IMR-90 (cell line): ENCODE measurements at regions not wholly inside any gene's neighbourhood (a gene's known extent, or its start where the extent isn't known, plus 50 kb on each side); places are given as distances from the start of the nearest gene placed in this dataset.

ENCODE experiments used
- ATAC-seq: fragments of 200-7000 bp; cut with Tn5 transposase; 2 replicates; pipeline ENCODE4 v1.9.1; 2020; ENCODE audit warnings: low read depth, mild to moderate bottlenecking, moderate library complexity
- BruUV-seq: library from RNA; stranded (reverse); fragments of 400-500 nt; replicated peaks from 2 replicates; lab custom pipeline; 2021; lab: Mats Ljungman, UMichigan
- CTCF ChIA-PET: fragments of 300-600 bp; formaldehyde crosslinking; extraction: SDS; loops from one replicate; lab custom pipeline; 2021; ENCODE audit warnings: antibody characterized with exemption; lab: Yijun Ruan, JAX
- POLR2A ChIA-PET: fragments of 300-600 bp; sonication (Branson Sonifier 250); formaldehyde crosslinking; loops from one replicate; lab custom pipeline; 2022; ENCODE audit warnings: antibody characterized with exemption; ENCODE audit not compliant: unreplicated experiment; lab: Charles Lee
- DNase-seq: peaks from one replicate; pipeline ENCODE4 v3.0.0; 2013
- H2AFZ ChIP-seq: replicated peaks from 2 replicates; pipeline ENCODE3; 2013; ENCODE audit warnings: low read length, mild to moderate bottlenecking; ENCODE audit not compliant: poor library complexity
- H2AK5ac ChIP-seq: 2 replicates; pipeline ENCODE4 v1.6.1; 2013; ENCODE audit warnings: low read depth, low read length, inconsistent platforms
- H2AK9ac ChIP-seq: replicated peaks from 2 replicates; pipeline ENCODE3; 2013; ENCODE audit warnings: mild to moderate bottlenecking, low read depth, low read length, moderate library complexity; ENCODE audit not compliant: poor library complexity
- H2BK120ac ChIP-seq: 2 replicates; pipeline ENCODE4 v1.6.1; 2013; ENCODE audit warnings: low read depth, low read length, inconsistent platforms
- H2BK15ac ChIP-seq: 3 replicates; pipeline ENCODE4 v1.6.1; 2013; ENCODE audit warnings: low read depth, low read length, inconsistent platforms
- H2BK20ac ChIP-seq: 2 replicates; pipeline ENCODE4 v1.6.1; 2013; ENCODE audit warnings: low read depth, mild to moderate bottlenecking, inconsistent platforms, low read length, moderate library complexity
- H2BK5ac ChIP-seq: 2 replicates; pipeline ENCODE4 v1.6.1; 2013; ENCODE audit warnings: mild to moderate bottlenecking, low read depth, low read length, inconsistent platforms; ENCODE audit not compliant: poor library complexity, severe bottlenecking
- H3K14ac ChIP-seq: replicated peaks from 2 replicates; pipeline ENCODE4 v1.6.1; 2013; ENCODE audit warnings: low read depth, low read length, inconsistent platforms
- H3K18ac ChIP-seq: 2 replicates; pipeline ENCODE4 v1.6.1; 2013; ENCODE audit warnings: low read depth, low read length, control low read depth
- H3K23ac ChIP-seq: 2 replicates; pipeline ENCODE4 v1.6.1; 2013; ENCODE audit warnings: low read depth, low read length, inconsistent platforms
- H3K27ac ChIP-seq: 2 replicates; pipeline ENCODE4 v1.5.1; 2013; ENCODE audit warnings: mild to moderate bottlenecking, control low read depth, low read length; ENCODE audit not compliant: insufficient read depth
- H3K27me3 ChIP-seq: 2 replicates; pipeline ENCODE4 v1.6.1; 2013; ENCODE audit warnings: low read length; ENCODE audit not compliant: control insufficient read depth, insufficient read depth
- H3K36me3 ChIP-seq: 2 replicates; pipeline ENCODE4 v1.6.1; 2013; ENCODE audit warnings: low read length, mixed read lengths; ENCODE audit not compliant: control insufficient read depth, insufficient read depth
- H3K4ac ChIP-seq: 2 replicates; pipeline ENCODE4 v1.6.1; 2013; ENCODE audit warnings: low read depth, low read length, inconsistent platforms
- H3K4me1 ChIP-seq: 2 replicates; pipeline ENCODE4 v1.6.1; 2013; ENCODE audit warnings: low read length, mixed read lengths; ENCODE audit not compliant: control insufficient read depth, insufficient read depth
- H3K4me2 ChIP-seq: 2 replicates; pipeline ENCODE4 v1.6.1; 2013; ENCODE audit warnings: low read depth, mild to moderate bottlenecking, control low read depth, low read length, moderate library complexity
- H3K4me3 ChIP-seq: 2 replicates; pipeline ENCODE4 v1.5.1; 2013; ENCODE audit warnings: low read depth, mild to moderate bottlenecking, control low read depth, low read length, moderate library complexity; ENCODE audit not compliant: insufficient read depth
- H3K56ac ChIP-seq: 2 replicates; pipeline ENCODE4 v1.6.1; 2013; ENCODE audit warnings: low read length, inconsistent platforms; ENCODE audit not compliant: insufficient read depth; ENCODE audit errors: extremely low read depth
- H3K79me1 ChIP-seq, 2 experiments: 2 replicates each; pipeline ENCODE4 v1.6.1; 2013; ENCODE audit warnings: low read length in 2 of 2, inconsistent platforms in 1 of 2, low read depth in 1 of 2
- H3K9ac ChIP-seq: 2 replicates; pipeline ENCODE4 v1.6.1; 2013; ENCODE audit warnings: low read depth, low read length, control low read depth
- H3K9me1 ChIP-seq: 2 replicates; pipeline ENCODE4 v1.6.1; 2013; ENCODE audit warnings: low read length, inconsistent platforms; ENCODE audit not compliant: insufficient read depth
- H3K9me3 ChIP-seq: 2 replicates; pipeline ENCODE4 v1.6.1; 2013; ENCODE audit warnings: low read length; ENCODE audit not compliant: control insufficient read depth, insufficient read depth
- H4K20me1 ChIP-seq: 2 replicates; pipeline ENCODE4 v1.6.1; 2013; ENCODE audit warnings: low read length, inconsistent platforms; ENCODE audit not compliant: insufficient read depth
- H4K5ac ChIP-seq: 2 replicates; pipeline ENCODE4 v1.6.1; 2013; ENCODE audit warnings: mild to moderate bottlenecking, low read depth, low read length, control low read depth
- H4K8ac ChIP-seq, 2 experiments: 2 replicates each; pipeline ENCODE4 v1.6.1; 2013; ENCODE audit warnings: low read depth in 2 of 2, low read length in 2 of 2, control low read depth in 1 of 2, inconsistent platforms in 1 of 2
- H4K91ac ChIP-seq: 2 replicates; pipeline ENCODE4 v1.6.1; 2013; ENCODE audit warnings: low read depth, low read length, inconsistent platforms; ENCODE audit not compliant: insufficient read depth
- USF2 ChIP-seq: fragments of 150-350 bp; IDR thresholded peaks from 2 replicates; pipeline ENCODE4 v1.6.1; 2017; ENCODE audit warnings: mild to moderate bottlenecking, antibody characterized with exemption, low read length, low read depth
- WGBS, 2 experiments: methylation state at CpG; one replicate each; pipeline versions ENCODE4 v1.1.5 to v1.1.7; 2013; ENCODE audit warnings: missing lambda C conversion rate in 2 of 2; ENCODE audit not compliant: insufficient read length in 1 of 2; ENCODE audit errors: extremely low coverage in 2 of 2; 5-methylcytosine and 5-hydroxymethylcytosine counted together
- dilution Hi-C: fragments of 300-500 bp; cut with HindIII; formaldehyde crosslinking; loops from one replicate; pipeline ENCODE4 v1.14.3; 2018; ENCODE audit warnings: low sequenced_read_pairs; ENCODE audit not compliant: unreplicated experiment
- in situ Hi-C: fragments of 300-500 bp; cut with MboI; formaldehyde crosslinking; loops from 3 replicates; pipeline ENCODE4 v1.14.3; 2019; ENCODE audit warnings: low sequenced_read_pairs, inconsistent platforms, mixed read lengths
- intact Hi-C: fragments of 100-400 bp; cut with micrococcal nuclease; formaldehyde crosslinking; loops from 2 replicates; pipeline ENCODE4 v1.10.0; 2022

DNA sequence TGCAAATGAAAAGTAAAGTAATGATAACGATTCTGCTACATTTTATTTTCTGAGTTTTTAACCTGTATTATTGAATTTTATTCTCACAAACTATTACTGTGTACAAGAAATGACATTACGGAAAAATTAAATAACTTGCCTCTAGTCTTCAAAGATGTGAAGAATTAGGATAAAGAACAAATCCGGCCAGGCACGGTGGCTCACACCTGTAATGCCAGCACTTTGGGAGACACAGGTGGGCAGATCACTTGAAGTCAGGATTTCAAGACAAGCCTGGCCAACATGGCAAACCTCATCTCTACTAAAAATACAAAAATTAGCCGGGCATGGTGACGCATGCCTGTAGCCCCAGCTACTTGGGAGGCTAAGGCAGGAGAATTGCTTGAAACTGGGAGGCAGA, 1584.4 kb upstream of the SEL1L start:
- intact Hi-C loops (no loop called here), dilution Hi-C loops (no loop called here), in situ Hi-C loops (no loop called here)
- H2AK9ac ChIP-seq = no peak overlapping the region
- no peak overlapping the region for H3K23ac ChIP-seq
- H3K36me3 ChIP-seq = no peaks in the 10 kb centered on the region
- no peaks in the 10 kb centered on the region for H4K20me1 ChIP-seq
- no peak overlapping the region for H3K4me3 ChIP-seq
- no peak overlapping the region for H3K27ac ChIP-seq
- H2AK5ac ChIP-seq = no peak overlapping the region
- no peak overlapping the region for H2BK120ac ChIP-seq
- no peak overlapping the region for H3K4me2 ChIP-seq
- no peak overlapping the region for H2BK15ac ChIP-seq
- no peak overlapping the region for H2BK5ac ChIP-seq
- no peak overlapping the region for H3K18ac ChIP-seq
- no peak for DNase-seq
- ChIA-PET CTCF (no interaction called here), POLR2A (no interaction called here)
- H3K14ac ChIP-seq = no peak overlapping the region
- BruUV-seq = no TSS peak
- H3K9ac ChIP-seq = no peak overlapping the region
- no peaks in the 10 kb centered on the region for H3K79me1 ChIP-seq
- no peak for TF ChIP-seq USF2
- no peak overlapping the region for H3K4ac ChIP-seq
- H2AFZ ChIP-seq = no peak overlapping the region
- H2BK20ac ChIP-seq = no peak overlapping the region
- 100% methylated on average over 1 of the region's 6 CpGs; no CpG with 5 or more reads in 1 of the 2 experiments for WGBS, 2 experiments
- no peaks in the 10 kb centered on the region for H3K4me1 ChIP-seq
- H3K56ac ChIP-seq = no peak overlapping the region
- H3K9me3 ChIP-seq = no peaks in the 10 kb centered on the region
- H4K8ac ChIP-seq = no peak overlapping the region
- H4K5ac ChIP-seq = no peak overlapping the region
- H3K9me1 ChIP-seq = no peaks in the 10 kb centered on the region
- H4K91ac ChIP-seq = no peak overlapping the region
- ATAC-seq = no peak
- H3K27me3 ChIP-seq = no peaks in the 10 kb centered on the region
